Ishikawa (cell line): ENCODE measurements at regions not wholly inside any gene's neighbourhood (a gene's known extent, or its start where the extent isn't known, plus 50 kb on each side); places are given as distances from the start of the nearest gene placed in this dataset.

Experiments
- CEBPB ChIP-seq: IDR thresholded peaks from 2 replicates; pipeline ENCODE4 v1.6.1; 2012
- CREB1 ChIP-seq: IDR thresholded peaks from 2 replicates; pipeline ENCODE4 v1.6.1; 2012; ENCODE audit warnings: low read depth
- EGR1 ChIP-seq: IDR thresholded peaks from 2 replicates; pipeline ENCODE4 v1.6.1; 2012
- EP300 ChIP-seq: IDR thresholded peaks from 2 replicates; pipeline ENCODE4 v1.6.1; 2012; ENCODE audit warnings: borderline replicate concordance
- FOXM1 ChIP-seq: IDR thresholded peaks from 2 replicates; pipeline ENCODE4 v1.6.1; 2012; ENCODE audit warnings: low read depth, borderline replicate concordance
- MAX ChIP-seq: IDR thresholded peaks from 2 replicates; pipeline ENCODE4 v1.6.1; 2012
- NFIC ChIP-seq: IDR thresholded peaks from 2 replicates; pipeline ENCODE4 v1.6.1; 2012
- RAD21 ChIP-seq: IDR thresholded peaks from 2 replicates; pipeline ENCODE4 v1.6.1; 2012; ENCODE audit warnings: low read depth
- REST ChIP-seq: IDR thresholded peaks from 2 replicates; pipeline ENCODE4 v1.6.1; 2012; ENCODE audit warnings: low read depth, mild to moderate bottlenecking
- TAF1 ChIP-seq: IDR thresholded peaks from 2 replicates; pipeline ENCODE4 v1.6.1; 2012; ENCODE audit warnings: low read depth, mild to moderate bottlenecking
- TCF12 ChIP-seq: IDR thresholded peaks from 2 replicates; pipeline ENCODE4 v1.6.1; 2012; ENCODE audit warnings: low read depth
- TEAD4 ChIP-seq: IDR thresholded peaks from 2 replicates; pipeline ENCODE4 v1.6.1; 2012
- USF1 ChIP-seq: IDR thresholded peaks from 2 replicates; pipeline ENCODE4 v1.6.1; 2012
- YY1 ChIP-seq: IDR thresholded peaks from 2 replicates; pipeline ENCODE4 v1.6.1; 2012; ENCODE audit warnings: low read depth
- ZBTB7A ChIP-seq: IDR thresholded peaks from 2 replicates; pipeline ENCODE4 v1.6.1; 2012; ENCODE audit warnings: low read depth

GRCh38 chr9:20092561-20092960 is 303.7 kb upstream of the SLC24A2 start:
- TF ChIP-seq FOXM1 (no peak), ZBTB7A (no peak), USF1 (no peak), EP300 (no peak), CEBPB (no peak), EGR1 (no peak), TEAD4 (no peak), REST (no peak), MAX (no peak), TCF12 (no peak), TAF1 (no peak), NFIC (no peak), RAD21 (no peak), CREB1 (no peak)

- TF ChIP-seq FOXM1 (no peak), CEBPB (no peak), EP300 (no peak), RAD21 (no peak)
These were observed 298.6 kb upstream of the SLC24A2 start for GRCh38 chr9:20087481-20087880.

- TF ChIP-seq CEBPB (no peak), NFIC (no peak), RAD21 (no peak)
These were observed 297.0 kb upstream of the SLC24A2 start for GRCh38 chr9:20085842-20086241.

- no peak for TF ChIP-seq TAF1
- no peak for TF ChIP-seq ZBTB7A
- no peak for TF ChIP-seq CREB1
These were observed 295.3 kb upstream of the SLC24A2 start for GRCh38 chr9:20084125-20084524.

- TF ChIP-seq ZBTB7A = no peak
- TF ChIP-seq REST = no peak
- no peak for TF ChIP-seq YY1
- TF ChIP-seq TCF12 = no peak
- no peak for TF ChIP-seq EGR1
- TF ChIP-seq CEBPB = no peak
- no peak for TF ChIP-seq RAD21
- no peak for TF ChIP-seq TAF1
- TF ChIP-seq MAX = no peak
- TF ChIP-seq USF1 = no peak
- no peak for TF ChIP-seq NFIC
- TF ChIP-seq FOXM1 = no peak
These were observed 294.6 kb upstream of the SLC24A2 start for GRCh38 chr9:20083390-20083789.

GRCh38 chr9:20082831-20083230 is 294.0 kb upstream of the SLC24A2 start:
- TF ChIP-seq CREB1 (no peak), USF1 (no peak), CEBPB (no peak), NFIC (no peak), TEAD4 (no peak), TAF1 (no peak), RAD21 (no peak), MAX (no peak), TCF12 (no peak), FOXM1 (no peak), REST (no peak), YY1 (no peak)
